D721Med (cell line): ENCODE measurements at regions not wholly inside any gene's neighbourhood (a gene's known extent, or its start where the extent isn't known, plus 50 kb on each side); places are given as distances from the start of the nearest gene placed in this dataset.

ENCODE experiments used
- DNase-seq: peaks from one replicate; pipeline ENCODE4 v3.0.0; 2011; ENCODE audit warnings: low spot score; ENCODE audit not compliant: insufficient read length
- FAIRE-seq: peaks from 2 replicates; lab custom pipeline; 2011; peaks lifted over from hg19 to GRCh38; lab: Jason Lieb, UNC
- TF ChIP-seq, protein P1 (sequence below): IDR thresholded peaks from 2 replicates; pipeline ENCODE4 v1.5.1; 2012; ENCODE audit warnings: mild to moderate bottlenecking, control low read depth; ENCODE audit not compliant: insufficient read depth; ENCODE audit errors: missing control alignments

DNA sequence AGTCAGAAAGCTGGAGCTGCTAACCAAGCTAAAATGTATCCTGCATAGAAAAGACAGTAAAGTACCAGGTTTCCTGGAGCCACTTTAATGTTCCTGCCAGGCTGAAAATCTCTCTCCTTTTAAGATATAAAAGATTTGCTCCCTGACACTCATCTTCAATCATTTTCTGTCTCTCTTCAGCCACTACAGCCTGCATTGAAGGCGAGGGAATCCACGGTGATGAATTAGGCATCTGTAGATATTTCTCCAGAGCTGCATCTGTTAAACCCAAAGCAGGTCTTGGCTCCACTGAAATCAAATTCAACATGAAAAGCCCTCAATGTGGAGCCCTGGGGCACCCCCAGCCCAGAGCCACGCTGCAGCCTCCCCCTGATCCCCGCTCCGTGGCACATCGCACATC lies 94.7 kb upstream of the CRHR1 start:
- FAIRE-seq (no peak), DNase-seq (no peak)
- TF ChIP-seq, protein P1, sequence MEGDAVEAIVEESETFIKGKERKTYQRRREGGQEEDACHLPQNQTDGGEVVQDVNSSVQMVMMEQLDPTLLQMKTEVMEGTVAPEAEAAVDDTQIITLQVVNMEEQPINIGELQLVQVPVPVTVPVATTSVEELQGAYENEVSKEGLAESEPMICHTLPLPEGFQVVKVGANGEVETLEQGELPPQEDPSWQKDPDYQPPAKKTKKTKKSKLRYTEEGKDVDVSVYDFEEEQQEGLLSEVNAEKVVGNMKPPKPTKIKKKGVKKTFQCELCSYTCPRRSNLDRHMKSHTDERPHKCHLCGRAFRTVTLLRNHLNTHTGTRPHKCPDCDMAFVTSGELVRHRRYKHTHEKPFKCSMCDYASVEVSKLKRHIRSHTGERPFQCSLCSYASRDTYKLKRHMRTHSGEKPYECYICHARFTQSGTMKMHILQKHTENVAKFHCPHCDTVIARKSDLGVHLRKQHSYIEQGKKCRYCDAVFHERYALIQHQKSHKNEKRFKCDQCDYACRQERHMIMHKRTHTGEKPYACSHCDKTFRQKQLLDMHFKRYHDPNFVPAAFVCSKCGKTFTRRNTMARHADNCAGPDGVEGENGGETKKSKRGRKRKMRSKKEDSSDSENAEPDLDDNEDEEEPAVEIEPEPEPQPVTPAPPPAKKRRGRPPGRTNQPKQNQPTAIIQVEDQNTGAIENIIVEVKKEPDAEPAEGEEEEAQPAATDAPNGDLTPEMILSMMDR = no peak

GRCh38 chr17:45690625-45691275 lies 93.4 kb upstream of the CRHR1 start:
- TF ChIP-seq, protein P1 = no peak
- FAIRE-seq (no peak), DNase-seq (no peak)

- FAIRE-seq = no peak
- DNase-seq = no peak
- TF ChIP-seq, protein P1 = no peak
Observed at GRCh38 chr17:45692661-45693060, 91.5 kb upstream of the CRHR1 start.

DNA sequence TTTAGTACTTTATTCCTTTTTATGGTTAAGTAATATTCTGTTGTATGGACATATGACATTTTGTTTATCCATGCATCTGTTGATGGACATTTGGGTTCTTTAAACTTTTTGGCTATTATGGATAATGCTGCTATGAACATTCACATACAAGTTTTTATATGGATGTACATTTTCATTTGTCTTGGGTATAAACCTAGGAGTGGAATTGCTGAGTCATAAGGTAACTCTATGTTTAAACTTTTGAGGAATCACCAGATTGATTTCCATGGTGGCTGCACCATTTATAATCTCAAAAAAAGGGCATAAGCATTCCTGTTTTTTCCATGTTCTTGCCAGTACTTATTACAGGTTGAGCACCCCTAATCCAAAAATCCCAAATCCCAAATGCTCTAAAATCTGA lies 90.3 kb upstream of the CRHR1 start:
- FAIRE-seq (no peak), DNase-seq (no peak)
- TF ChIP-seq, protein P1 = no peak

DNA sequence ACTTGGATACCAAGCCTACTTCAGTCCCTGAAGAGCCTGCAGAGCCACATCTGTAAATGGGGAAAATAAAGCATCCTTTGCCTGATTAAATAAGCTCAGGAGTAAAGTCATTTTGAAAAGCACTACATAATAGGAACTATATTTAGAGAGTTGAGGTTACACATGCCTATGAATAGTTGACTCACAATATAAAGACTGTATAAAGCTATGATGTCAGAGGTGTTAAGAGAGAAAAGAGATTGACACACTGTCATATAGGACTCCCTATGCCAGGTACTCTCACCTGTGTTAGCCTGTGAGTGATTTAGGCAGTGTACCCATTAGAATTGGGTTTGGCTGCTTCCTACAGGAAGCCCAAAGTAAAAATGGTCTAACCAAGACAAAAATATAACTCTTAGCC lies 87.7 kb upstream of the CRHR1 start:
- no peak for DNase-seq
- TF ChIP-seq, protein P1 = no peak
- FAIRE-seq = no peak

GRCh38 chr17:45697076-45697475 lies 87.0 kb upstream of the CRHR1 start:
- DNase-seq (no peak), FAIRE-seq (no peak)
- TF ChIP-seq, protein P1 = no peak

- FAIRE-seq = no peak
- DNase-seq = no peak
- TF ChIP-seq, protein P1 = no peak
Observed at GRCh38 chr17:45700171-45701090, 83.7 kb upstream of the CRHR1 start.
